Right lobe of liver (tissue), 6 donors: ENCODE measurements at regions not wholly inside any gene's neighbourhood (a gene's known extent, or its start where the extent isn't known, plus 50 kb on each side); places are given as distances from the start of the nearest gene placed in this dataset.

Experiments used
- ATAC-seq, 4 donors: fragments of 200-7000 bp; cut with Tn5 transposase; one replicate each; pipeline ENCODE4 v1.9.1; 2020; ENCODE audit warnings: mild to moderate bottlenecking in 4 of 4, moderate library complexity in 4 of 4
- DNase-seq, 3 donors: peaks; one replicate each; pipeline ENCODE4 v3.0.0-alpha.2; 2020
- H3K27ac ChIP-seq, 3 donors: fragments of 200-600 bp; one replicate each; pipeline ENCODE4 v1.8.0; 2022
- H3K27me3 ChIP-seq, 2 donors: fragments of 200-600 bp; one replicate each; pipeline ENCODE4 v1.8.0; 2022
- H3K36me3 ChIP-seq, 4 donors: fragments of 200-600 bp; sonication (generic) in 1 of 4; one replicate each; pipeline versions ENCODE4 v1.5.1 to v1.8.0; 2017 to 2022; ENCODE audit warnings: control low read depth in 1 of 4
- H3K4me1 ChIP-seq, 4 donors: fragments of 200-600 bp; sonication (generic) in 1 of 4; one replicate each; pipeline versions ENCODE4 v1.5.1 to v1.8.0; 2017 to 2022; ENCODE audit warnings: control low read depth in 1 of 4
- H3K4me3 ChIP-seq, 3 donors: fragments of 200-600 bp; one replicate each; pipeline ENCODE4 v1.8.0; 2022
- H3K9me3 ChIP-seq, 4 donors: fragments of 200-600 bp; sonication (generic) in 1 of 4; one replicate each; pipeline versions ENCODE4 v1.5.1 to v1.8.0; 2017 to 2022; ENCODE audit warnings: control low read depth in 1 of 4
- POLR2A ChIP-seq: fragments of 450-650 bp; IDR thresholded peaks from one replicate; pipeline ENCODE4 v1.6.1; 2017; ENCODE audit warnings: antibody characterized with exemption, mild to moderate bottlenecking
- WGBS: methylation state at CpG from one replicate; pipeline ENCODE4 v1.1.6; 2018; ENCODE audit warnings: low coverage, low lambda C conversion rate; ENCODE audit not compliant: insufficient coverage; ENCODE audit errors: missing lambda C conversion rate; 5-methylcytosine and 5-hydroxymethylcytosine counted together
- intact Hi-C, 2 donors: fragments of 100-400 bp; cut with DNase I; formaldehyde crosslinking; loops; one replicate each; pipeline versions ENCODE4 v1.11.2 to v1.14.1; 2022
- TF ChIP-seq, protein P1 (sequence below), 4 donors: fragments of 200-600 bp in 3 of 4; fragments of 450-650 bp in 1 of 4; IDR thresholded peaks; one replicate each; pipeline versions ENCODE4 v1.5.1 to v1.8.0; 2016 to 2022; ENCODE audit warnings: antibody characterized with exemption in 4 of 4, mild to moderate bottlenecking in 2 of 4
- donor health status: DM: no; HTN: yes; CAD: no.
- donor health status: DM: no; HTN: no; CAD: no.
- donor health status: DM: no; HTN: no; CAD: no.
- donor health status: DM: no; HTN: yes; CAD: no.
- donor health status: DM: no; HTN: yes; CAD: no.

DNA sequence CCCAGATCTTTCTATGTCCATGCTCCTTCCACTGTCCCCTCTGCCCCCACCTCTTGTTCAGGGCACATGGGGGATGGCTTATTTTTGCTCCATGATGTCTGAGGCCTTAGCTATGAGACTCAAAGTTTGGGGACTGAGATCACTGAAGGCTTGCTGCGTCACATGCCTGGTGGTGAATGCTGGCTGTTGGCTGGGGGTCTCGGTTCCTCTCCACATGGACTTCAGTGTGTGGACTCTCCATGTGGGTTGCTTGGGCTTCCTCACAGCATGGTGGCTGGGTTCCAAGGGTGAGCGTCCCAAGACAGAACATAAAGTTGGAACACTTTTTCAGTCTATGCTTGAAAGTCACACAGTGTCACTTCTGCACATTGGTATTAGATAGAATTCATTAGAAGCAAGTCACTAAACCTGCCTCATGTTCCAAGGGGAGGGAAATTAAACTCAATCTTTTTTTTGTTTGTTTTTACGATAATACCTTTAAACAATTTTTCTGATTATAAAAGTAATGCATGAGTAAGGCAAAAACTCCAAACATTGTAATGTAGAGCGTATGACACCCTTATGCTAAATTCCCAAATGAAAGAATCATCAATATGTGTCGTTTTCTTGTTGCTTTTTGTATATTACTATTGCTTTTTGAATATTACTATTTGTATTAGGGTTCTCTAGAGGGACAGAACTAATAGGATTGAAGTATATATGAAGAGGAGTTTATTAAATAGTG lies 111.7 kb downstream of the MYCN start:
- Histone ChIP-seq H3K9me3 (no peaks in the 10 kb centered on the region), H3K4me1 (no peaks in the 10 kb centered on the region), H3K27ac (no peak overlapping the region), H3K36me3 (no peaks in the 10 kb centered on the region), H3K27me3 (no peaks in the 10 kb centered on the region), H3K4me3 (no peak overlapping the region)
- 79% methylated on average over 4 of the region's 6 CpGs for WGBS
- no peak for TF ChIP-seq POLR2A
- TF ChIP-seq, protein P1, sequence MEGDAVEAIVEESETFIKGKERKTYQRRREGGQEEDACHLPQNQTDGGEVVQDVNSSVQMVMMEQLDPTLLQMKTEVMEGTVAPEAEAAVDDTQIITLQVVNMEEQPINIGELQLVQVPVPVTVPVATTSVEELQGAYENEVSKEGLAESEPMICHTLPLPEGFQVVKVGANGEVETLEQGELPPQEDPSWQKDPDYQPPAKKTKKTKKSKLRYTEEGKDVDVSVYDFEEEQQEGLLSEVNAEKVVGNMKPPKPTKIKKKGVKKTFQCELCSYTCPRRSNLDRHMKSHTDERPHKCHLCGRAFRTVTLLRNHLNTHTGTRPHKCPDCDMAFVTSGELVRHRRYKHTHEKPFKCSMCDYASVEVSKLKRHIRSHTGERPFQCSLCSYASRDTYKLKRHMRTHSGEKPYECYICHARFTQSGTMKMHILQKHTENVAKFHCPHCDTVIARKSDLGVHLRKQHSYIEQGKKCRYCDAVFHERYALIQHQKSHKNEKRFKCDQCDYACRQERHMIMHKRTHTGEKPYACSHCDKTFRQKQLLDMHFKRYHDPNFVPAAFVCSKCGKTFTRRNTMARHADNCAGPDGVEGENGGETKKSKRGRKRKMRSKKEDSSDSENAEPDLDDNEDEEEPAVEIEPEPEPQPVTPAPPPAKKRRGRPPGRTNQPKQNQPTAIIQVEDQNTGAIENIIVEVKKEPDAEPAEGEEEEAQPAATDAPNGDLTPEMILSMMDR (IDR thresholded peaks at IDR 0.05), result no peak
- DNase-seq (no peak), ATAC-seq (no peak)
- intact Hi-C loops, result no loop called here

DNA sequence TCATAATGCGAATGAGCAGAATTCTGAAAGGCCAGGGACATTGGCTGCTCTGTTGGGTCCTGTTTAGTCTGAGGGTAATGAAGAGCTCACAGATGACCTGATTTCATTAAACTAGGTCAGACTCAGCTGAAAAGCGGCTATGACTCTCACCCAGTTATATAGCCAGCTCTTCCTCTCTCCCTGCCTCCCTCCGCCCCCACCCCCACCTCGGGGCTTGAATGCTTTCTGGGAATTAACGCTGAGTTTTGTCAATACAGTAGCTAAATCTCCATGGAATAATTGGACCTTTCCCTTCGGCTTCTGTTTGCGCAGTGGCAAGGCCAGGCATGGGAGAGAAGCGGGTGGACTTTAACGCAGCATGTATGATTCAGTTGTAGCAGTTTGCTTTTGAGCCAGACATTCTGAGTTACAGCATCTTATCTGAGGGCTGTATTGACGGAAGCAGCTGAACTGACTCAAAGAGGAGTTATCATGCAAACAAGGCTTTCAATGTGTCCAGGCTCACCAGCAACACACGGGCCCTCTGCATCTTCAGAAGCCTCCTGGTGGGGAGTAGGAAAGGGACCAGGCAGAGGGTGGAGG lies 110.6 kb downstream of the MYCN start:
- no peak overlapping the region for H3K4me3 ChIP-seq
- H3K36me3 ChIP-seq, result no peaks in the 10 kb centered on the region
- no peaks in the 10 kb centered on the region for H3K27me3 ChIP-seq
- DNase-seq (no peak), ATAC-seq (peak in 1 of 4 donors; percentile 53)
- intact Hi-C loops, result no loop called here
- TF ChIP-seq, protein P1 (IDR thresholded peaks at IDR 0.05), result no peak
- no peak for TF ChIP-seq POLR2A
- 39% methylated on average over 11 of the region's 11 CpGs for WGBS
- H3K4me1 ChIP-seq, result no peaks in the 10 kb centered on the region
- H3K27ac ChIP-seq, result no peak overlapping the region
- H3K9me3 ChIP-seq, result no peaks in the 10 kb centered on the region

- TF ChIP-seq, protein P1 (IDR thresholded peaks at IDR 0.05), result no peak
- TF ChIP-seq POLR2A, result no peak
- no peak overlapping the region for H3K27ac ChIP-seq
These were observed 110.0 kb downstream of the MYCN start for GRCh38 chr2:16050261-16050907.

GRCh38 chr2:16049406-16049805 lies 109.1 kb downstream of the MYCN start:
- Histone ChIP-seq H3K9me3 (no peaks in the 10 kb centered on the region), H3K4me1 (no peaks in the 10 kb centered on the region), H3K27me3 (no peaks in the 10 kb centered on the region), H3K27ac (no peak overlapping the region), H3K4me3 (no peak overlapping the region), H3K36me3 (no peaks in the 10 kb centered on the region)
- DNase-seq, result no peak
- no peak for ATAC-seq
- TF ChIP-seq POLR2A, result no peak
- TF ChIP-seq, protein P1 (IDR thresholded peaks at IDR 0.05), result no peak
- intact Hi-C loops, result no loop called here
- 83% methylated on average over 3 of the region's 7 CpGs for WGBS

More at GRCh38 chr2:16050261-16050907, 110.0 kb downstream of the MYCN start:
- Histone ChIP-seq H3K9me3 (no peaks in the 10 kb centered on the region), H3K4me3 (no peak overlapping the region), H3K4me1 (no peaks in the 10 kb centered on the region), H3K36me3 (no peaks in the 10 kb centered on the region), H3K27me3 (no peaks in the 10 kb centered on the region)
- WGBS, result 83% methylated on average over 10 of the region's 12 CpGs
- ATAC-seq (no peak), DNase-seq (no peak)
- intact Hi-C loops, result no loop called here
